ENCODE measurements at regions not wholly inside any gene's neighbourhood (a gene's known extent, or its start where the extent isn't known, plus 50 kb on each side); places are given as distances from the start of the nearest gene placed in this dataset.
"Not testable (repeated sequence)": the region's sequence is repeated elsewhere in the genome, so short reads cannot be mapped to it uniquely, and the experiment has no call there.

- DNase-seq = not testable (repeated sequence)
Measured at GRCh38 chr2:89160306-89160705, 468.8 kb downstream of the RPIA start.

- DNase-seq = not testable (repeated sequence)
Measured at GRCh38 chr2:89161626-89162025, 470.2 kb downstream of the RPIA start.

GRCh38 chr2:89170506-89171173 lies 479.2 kb downstream of the RPIA start:
- not testable (repeated sequence) for DNase-seq

GRCh38 chr2:89171174-89171519 lies 479.7 kb downstream of the RPIA start:
- DNase-seq = not testable (repeated sequence)

GRCh38 chr2:89177004-89177403 lies 485.5 kb downstream of the RPIA start:
- DNase-seq = not testable (repeated sequence)

- DNase-seq = not testable (repeated sequence)
Measured at GRCh38 chr2:89182221-89182620, 490.7 kb downstream of the RPIA start.

- DNase-seq = not testable (repeated sequence)
Measured at GRCh38 chr2:89184746-89185145, 493.3 kb downstream of the RPIA start.

- not testable (repeated sequence) for DNase-seq
Measured at GRCh38 chr2:89195636-89196251, 504.3 kb downstream of the RPIA start.

- DNase-seq = not testable (repeated sequence)
Measured at GRCh38 chr2:89196719-89197118, 505.2 kb downstream of the RPIA start.

GRCh38 chr2:89198026-89198425 lies 506.6 kb downstream of the RPIA start:
- not testable (repeated sequence) for DNase-seq

- not testable (repeated sequence) for DNase-seq
Measured at GRCh38 chr2:89199453-89200246, 508.2 kb downstream of the RPIA start.

GRCh38 chr2:89200247-89200527 lies 508.7 kb downstream of the RPIA start:
- not testable (repeated sequence) for DNase-seq

- DNase-seq = not testable (repeated sequence)
Measured at GRCh38 chr2:89202518-89202917, 511.0 kb downstream of the RPIA start.

GRCh38 chr2:89205153-89205552 lies 513.7 kb downstream of the RPIA start:
- DNase-seq = not testable (repeated sequence)

- DNase-seq = not testable (repeated sequence)
Measured at GRCh38 chr2:89208144-89208932, 516.9 kb downstream of the RPIA start.

- DNase-seq = not testable (repeated sequence)
Measured at GRCh38 chr2:89213151-89213550, 521.7 kb downstream of the RPIA start.

GRCh38 chr2:89213811-89214210 lies 522.3 kb downstream of the RPIA start:
- not testable (repeated sequence) for DNase-seq

GRCh38 chr2:89221474-89221873 lies 530.0 kb downstream of the RPIA start:
- not testable (repeated sequence) for DNase-seq

- DNase-seq = not testable (repeated sequence)
Measured at GRCh38 chr2:89222063-89222732, 530.7 kb downstream of the RPIA start.

GRCh38 chr2:89224803-89225202 lies 533.3 kb downstream of the RPIA start:
- not testable (repeated sequence) for DNase-seq

- DNase-seq = not testable (repeated sequence)
Measured at GRCh38 chr2:89229979-89230378, 538.5 kb downstream of the RPIA start.

- DNase-seq = not testable (repeated sequence)
Measured at GRCh38 chr2:89231241-89231640, 539.8 kb downstream of the RPIA start.

Data from NCI-H2029 treated with DMSO at 0.1 percent for 48 hours (cell line).